Panc1 (cell line): ENCODE measurements at regions not wholly inside any gene's neighbourhood (a gene's known extent, or its start where the extent isn't known, plus 50 kb on each side); places are given as distances from the start of the nearest gene placed in this dataset.

ENCODE experiments used
- ATAC-seq: fragments of 200-7000 bp; cut with Tn5 transposase; 2 replicates; pipeline ENCODE4 v1.9.1; 2020; ENCODE audit warnings: mild to moderate bottlenecking, moderate library complexity
- BruUV-seq: library from RNA; stranded (reverse); fragments of 400-500 nt; replicated peaks from 2 replicates; lab custom pipeline; 2021; lab: Mats Ljungman, UMichigan
- CTCF ChIA-PET: fragments of 300-600 bp; sonication (Branson Sonifier 250); formaldehyde crosslinking; loops from one replicate; lab custom pipeline; 2022; ENCODE audit warnings: antibody characterized with exemption; lab: Charles Lee
- POLR2A ChIA-PET: fragments of 300-600 bp; sonication (Branson Sonifier 250); formaldehyde crosslinking; loops from one replicate; lab custom pipeline; 2022; ENCODE audit warnings: antibody characterized with exemption; lab: Charles Lee
- DNase-seq: peaks from one replicate; pipeline ENCODE4 v3.0.0-alpha.2; 2010; ENCODE audit warnings: low read depth, low spot score
- H3K27ac ChIP-seq: 2 replicates; pipeline ENCODE4 v1.5.1; 2011; ENCODE audit warnings: mild to moderate bottlenecking, low read length, inconsistent platforms
- H3K27me3 ChIP-seq: fragments of 200-500 bp; sonication (Bioruptor generic); 2 replicates; pipeline ENCODE4 v1.6.0; 2014; ENCODE audit warnings: low read length, inconsistent platforms; ENCODE audit not compliant: control insufficient read depth, insufficient read depth
- H3K36me3 ChIP-seq: fragments of 200-500 bp; sonication (Bioruptor generic); 2 replicates; pipeline ENCODE4 v1.5.1; 2014; ENCODE audit warnings: inconsistent platforms, mild to moderate bottlenecking, low read length, moderate library complexity; ENCODE audit not compliant: control insufficient read depth, insufficient read depth
- H3K4me1 ChIP-seq: 2 replicates; pipeline ENCODE4 v1.5.1; 2011; ENCODE audit warnings: inconsistent platforms, mild to moderate bottlenecking, low read length, moderate library complexity; ENCODE audit not compliant: control insufficient read depth, insufficient read depth
- H3K4me3 ChIP-seq, 2 experiments: 2 replicates each; pipeline ENCODE4 v1.5.1; 2011 to 2012; ENCODE audit warnings: low read depth in 2 of 2, low read length in 2 of 2, mild to moderate bottlenecking in 2 of 2, inconsistent platforms in 1 of 2, moderate library complexity in 1 of 2
- H3K9me3 ChIP-seq: fragments of 200-500 bp; sonication (Bioruptor generic); 2 replicates; pipeline ENCODE4 v1.5.1; 2014; ENCODE audit warnings: low read depth, mild to moderate bottlenecking, inconsistent platforms, low read length, moderate library complexity; ENCODE audit not compliant: control insufficient read depth, insufficient read depth
- CTCF ChIP-seq: fragments of 450-650 bp; IDR thresholded peaks from 2 replicates; pipeline ENCODE4 v1.5.1; 2017; ENCODE audit warnings: mild to moderate bottlenecking
- POLR2AphosphoS5 ChIP-seq: IDR thresholded peaks from 2 replicates; pipeline ENCODE4 v1.6.1; 2012; ENCODE audit warnings: mild to moderate bottlenecking, low read depth, low read length, moderate library complexity
- REST ChIP-seq, 2 experiments: IDR thresholded peaks; 2 replicates each; pipeline ENCODE4 v1.6.1; 2011 to 2012; ENCODE audit warnings: low read depth in 2 of 2, control low read depth in 1 of 2, low read length in 1 of 2, mild to moderate bottlenecking in 1 of 2, moderate library complexity in 1 of 2; ENCODE audit not compliant: insufficient read depth in 1 of 2
- SIN3A ChIP-seq: IDR thresholded peaks from 2 replicates; pipeline ENCODE4 v1.6.1; 2012; ENCODE audit warnings: low read depth, mild to moderate bottlenecking, low read length, moderate library complexity, borderline replicate concordance; ENCODE audit not compliant: insufficient read depth
- TCF7L2 ChIP-seq: IDR thresholded peaks from 2 replicates; pipeline ENCODE4 v1.6.1; 2011; ENCODE audit warnings: mild to moderate bottlenecking, low read depth, low read length, inconsistent platforms
- in situ Hi-C: cut with HindIII; loops from 2 replicates; pipeline ENCODE4 v1.10.0; 2016; ENCODE audit warnings: low sequenced_read_pairs, low pct_unique_long_range_greater_than_20kb
- intact Hi-C: fragments of 100-400 bp; cut with micrococcal nuclease; formaldehyde crosslinking; loops from one replicate; pipeline ENCODE4 v1.10.0; 2022; ENCODE audit not compliant: unreplicated experiment

- Histone ChIP-seq H3K4me3 (no peak overlapping the region), H3K9me3 (no peaks in the 10 kb centered on the region), H3K4me1 (no peaks in the 10 kb centered on the region), H3K27ac (no peak overlapping the region), H3K27me3 (no peaks in the 10 kb centered on the region), H3K36me3 (no peaks in the 10 kb centered on the region)
- POLR2A ChIA-PET: no interaction called here
- DNase-seq (no peak), ATAC-seq (no peak)
- TF ChIP-seq REST (IDR thresholded peaks at IDR 0.05; ENCODE audit: insufficient read depth in 1 of 2, low read depth in 2 of 2, low read length in 1 of 2) (no peak), TCF7L2 (no peak)
- in situ Hi-C loops (no loop called here), intact Hi-C loops (no loop called here)
- CTCF ChIA-PET: no interaction called here
- BruUV-seq: no TSS peak
Observed at GRCh38 chr18:39764873-39765272, 2190.2 kb upstream of the PIK3C3 start.

- ChIA-PET POLR2A (no interaction called here), CTCF (no interaction called here)
- Histone ChIP-seq H3K4me1 (no peaks in the 10 kb centered on the region), H3K27me3 (no peaks in the 10 kb centered on the region), H3K36me3 (no peaks in the 10 kb centered on the region), H3K27ac (no peak overlapping the region), H3K4me3 (no peak overlapping the region), H3K9me3 (no peaks in the 10 kb centered on the region)
- DNase-seq (no peak), ATAC-seq (no peak)
- no peak for TF ChIP-seq POLR2AphosphoS5
- no peak for TF ChIP-seq TCF7L2
- no peak for TF ChIP-seq SIN3A
- TF ChIP-seq CTCF: no peak
- TF ChIP-seq REST (IDR thresholded peaks at IDR 0.05; ENCODE audit: insufficient read depth in 1 of 2, low read depth in 2 of 2, low read length in 1 of 2): no peak
- BruUV-seq: no TSS peak
- in situ Hi-C loops: no loop called here
- intact Hi-C loops: no loop called here
Observed at GRCh38 chr18:39761273-39761672, 2193.8 kb upstream of the PIK3C3 start.
